ENCODE measurements at regions not wholly inside any gene's neighbourhood (a gene's known extent, or its start where the extent isn't known, plus 50 kb on each side); places are given as distances from the start of the nearest gene placed in this dataset.

GRCh38 chr13:99827011-99827772 lies 144.4 kb downstream of the ZIC5 start:
- no peak for TF ChIP-seq CTCF (IDR thresholded peaks at IDR 0.05)
- DNase-seq (ENCODE audit: low spot score) (no peak), ATAC-seq (ENCODE audit: low FRiP score) (no peak)

- no peak for TF ChIP-seq CTCF (IDR thresholded peaks at IDR 0.05)
- ATAC-seq (ENCODE audit: low FRiP score) (no peak), DNase-seq (ENCODE audit: low spot score) (no peak)
These were observed 147.6 kb downstream of the ZIC5 start for GRCh38 chr13:99823961-99824360.

- ATAC-seq (ENCODE audit: low FRiP score) (no peak), DNase-seq (ENCODE audit: low spot score) (no peak)
- no peak for TF ChIP-seq CTCF (IDR thresholded peaks at IDR 0.05)
These were observed 148.7 kb downstream of the ZIC5 start for GRCh38 chr13:99822820-99823219.

- ATAC-seq (ENCODE audit: low FRiP score), result no peak
These were observed 149.8 kb downstream of the ZIC5 start for GRCh38 chr13:99821741-99822140.

GRCh38 chr13:99819967-99820366 lies 151.6 kb downstream of the ZIC5 start:
- DNase-seq (ENCODE audit: low spot score) (no peak), ATAC-seq (ENCODE audit: low FRiP score) (no peak)
- TF ChIP-seq CTCF (IDR thresholded peaks at IDR 0.05), result no peak

More at GRCh38 chr13:99821741-99822140, 149.8 kb downstream of the ZIC5 start:
- TF ChIP-seq CTCF (IDR thresholded peaks at IDR 0.05), result no peak
- DNase-seq (ENCODE audit: low spot score), result no peak

- ATAC-seq (ENCODE audit: low FRiP score) (no peak), DNase-seq (ENCODE audit: low spot score) (no peak)
These were observed 155.2 kb downstream of the ZIC5 start for GRCh38 chr13:99816321-99816720.

More at GRCh38 chr13:99816321-99816720, 155.2 kb downstream of the ZIC5 start:
- TF ChIP-seq CTCF (IDR thresholded peaks at IDR 0.05), result no peak
